ENCODE measurements at regions not wholly inside any gene's neighbourhood (a gene's known extent, or its start where the extent isn't known, plus 50 kb on each side); places are given as distances from the start of the nearest gene placed in this dataset.

DNA sequence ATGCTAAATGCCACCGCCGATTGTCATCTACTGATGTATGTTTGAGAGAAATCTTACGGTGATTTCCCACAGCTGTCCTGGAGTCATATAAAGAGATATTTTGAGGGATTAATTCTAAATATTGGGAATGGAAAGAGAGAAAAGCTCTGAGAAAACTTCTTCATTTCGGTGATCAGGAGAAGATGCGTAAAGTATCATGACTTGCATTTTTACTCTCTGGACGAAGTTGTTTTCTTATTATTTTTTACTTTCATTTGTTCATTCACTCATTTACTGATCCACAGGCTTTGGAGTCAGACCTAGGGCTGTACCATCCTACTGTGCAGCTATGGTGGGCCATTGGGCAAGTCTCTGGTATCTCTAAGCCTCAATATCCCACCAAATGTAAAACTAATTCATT lies 58.4 kb upstream of the RUNX1 start:
- no peak overlapping the region for H3K9ac ChIP-seq (ENCODE audit: low read depth, low read length, poor library complexity, severe bottlenecking)
- peaks cover 11% of the 10 kb centered on the region for H3K4me1 ChIP-seq (ENCODE audit: insufficient read depth, low read length, poor library complexity, severe bottlenecking)
- H3K27me3 ChIP-seq (ENCODE audit: insufficient read depth, low read length, poor library complexity, severe bottlenecking): no peaks in the 10 kb centered on the region
- H3K4me3 ChIP-seq (ENCODE audit: low read length, poor library complexity, severe bottlenecking): no peak overlapping the region
- H4K20me1 ChIP-seq (ENCODE audit: insufficient read depth, low read length, poor library complexity, severe bottlenecking): no peaks in the 10 kb centered on the region
- H3K36me3 ChIP-seq (ENCODE audit: insufficient read depth, low read length): no peaks in the 10 kb centered on the region
- no peaks in the 10 kb centered on the region for H3F3A ChIP-seq (ENCODE audit: low read depth)
- no peaks in the 10 kb centered on the region for H3K79me2 ChIP-seq (ENCODE audit: insufficient read depth, low read length)
- no peak overlapping the region for H2AFZ ChIP-seq (ENCODE audit: low read length)
- H3K9me2 ChIP-seq (replicated peaks; ENCODE audit: low read depth, low read length): no peaks in the 10 kb centered on the region
- H3K9me3 ChIP-seq (ENCODE audit: insufficient read depth, low read depth, low read length): no peaks in the 10 kb centered on the region
- H3K4me2 ChIP-seq (ENCODE audit: low read depth, low read length, poor library complexity, severe bottlenecking): no peak overlapping the region
- TF ChIP-seq EZH2phosphoT487 (IDR thresholded peaks at IDR 0.05; ENCODE audit: borderline replicate concordance): no peak
- TF ChIP-seq, protein P1, sequence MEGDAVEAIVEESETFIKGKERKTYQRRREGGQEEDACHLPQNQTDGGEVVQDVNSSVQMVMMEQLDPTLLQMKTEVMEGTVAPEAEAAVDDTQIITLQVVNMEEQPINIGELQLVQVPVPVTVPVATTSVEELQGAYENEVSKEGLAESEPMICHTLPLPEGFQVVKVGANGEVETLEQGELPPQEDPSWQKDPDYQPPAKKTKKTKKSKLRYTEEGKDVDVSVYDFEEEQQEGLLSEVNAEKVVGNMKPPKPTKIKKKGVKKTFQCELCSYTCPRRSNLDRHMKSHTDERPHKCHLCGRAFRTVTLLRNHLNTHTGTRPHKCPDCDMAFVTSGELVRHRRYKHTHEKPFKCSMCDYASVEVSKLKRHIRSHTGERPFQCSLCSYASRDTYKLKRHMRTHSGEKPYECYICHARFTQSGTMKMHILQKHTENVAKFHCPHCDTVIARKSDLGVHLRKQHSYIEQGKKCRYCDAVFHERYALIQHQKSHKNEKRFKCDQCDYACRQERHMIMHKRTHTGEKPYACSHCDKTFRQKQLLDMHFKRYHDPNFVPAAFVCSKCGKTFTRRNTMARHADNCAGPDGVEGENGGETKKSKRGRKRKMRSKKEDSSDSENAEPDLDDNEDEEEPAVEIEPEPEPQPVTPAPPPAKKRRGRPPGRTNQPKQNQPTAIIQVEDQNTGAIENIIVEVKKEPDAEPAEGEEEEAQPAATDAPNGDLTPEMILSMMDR (conservative IDR thresholded peaks at IDR 0.05; ENCODE audit: low read length): no peak

DNA sequence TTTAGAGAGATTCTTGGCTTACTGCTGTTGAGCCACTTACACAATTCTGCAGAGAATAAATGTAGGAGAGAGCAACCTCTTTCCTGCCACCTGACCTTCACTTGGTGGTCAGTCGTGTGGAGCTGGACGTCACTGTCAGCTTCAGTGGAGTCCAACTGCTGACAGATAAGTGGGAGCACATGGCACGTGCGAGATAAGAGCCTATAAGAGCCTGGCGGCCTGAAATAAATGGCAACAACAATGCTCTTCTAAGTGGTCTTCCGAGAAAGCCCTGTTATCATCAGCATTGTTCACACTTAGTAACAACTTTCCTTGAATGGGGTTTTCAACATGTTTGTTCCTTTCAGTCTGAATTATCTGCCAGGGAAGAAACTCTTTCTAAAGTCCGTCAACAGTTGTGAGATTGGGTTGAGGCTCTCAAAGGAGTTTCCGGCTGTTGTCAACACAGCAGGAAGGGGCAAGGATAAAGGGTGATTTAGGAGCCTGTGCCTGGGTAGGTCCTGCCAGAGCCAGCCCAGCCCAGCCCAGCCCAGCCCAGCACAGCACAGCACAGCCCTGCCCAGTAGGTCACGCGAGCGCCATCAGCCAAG lies 57.2 kb upstream of the RUNX1 start:
- TF ChIP-seq, protein P1 (conservative IDR thresholded peaks at IDR 0.05; ENCODE audit: low read length): no peak
- TF ChIP-seq EZH2phosphoT487 (IDR thresholded peaks at IDR 0.05; ENCODE audit: borderline replicate concordance): no peak
- Histone ChIP-seq H3K4me3 (ENCODE audit: low read length, poor library complexity, severe bottlenecking) (no peak overlapping the region), H3K79me2 (ENCODE audit: insufficient read depth, low read length) (no peaks in the 10 kb centered on the region), H3K4me2 (ENCODE audit: low read depth, low read length, poor library complexity, severe bottlenecking) (no peak overlapping the region), H2AFZ (ENCODE audit: low read length) (no peak overlapping the region), H3K9ac (ENCODE audit: low read depth, low read length, poor library complexity, severe bottlenecking) (no peak overlapping the region), H3K9me2 (replicated peaks; ENCODE audit: low read depth, low read length) (no peaks in the 10 kb centered on the region), H4K20me1 (ENCODE audit: insufficient read depth, low read length, poor library complexity, severe bottlenecking) (no peaks in the 10 kb centered on the region), H3K9me3 (ENCODE audit: insufficient read depth, low read depth, low read length) (no peaks in the 10 kb centered on the region), H3F3A (ENCODE audit: low read depth) (no peaks in the 10 kb centered on the region), H3K4me1 (ENCODE audit: insufficient read depth, low read length, poor library complexity, severe bottlenecking) (peaks cover 12% of the 10 kb centered on the region), H3K36me3 (ENCODE audit: insufficient read depth, low read length) (no peaks in the 10 kb centered on the region), H3K27me3 (ENCODE audit: insufficient read depth, low read length, poor library complexity, severe bottlenecking) (no peaks in the 10 kb centered on the region)

DNA sequence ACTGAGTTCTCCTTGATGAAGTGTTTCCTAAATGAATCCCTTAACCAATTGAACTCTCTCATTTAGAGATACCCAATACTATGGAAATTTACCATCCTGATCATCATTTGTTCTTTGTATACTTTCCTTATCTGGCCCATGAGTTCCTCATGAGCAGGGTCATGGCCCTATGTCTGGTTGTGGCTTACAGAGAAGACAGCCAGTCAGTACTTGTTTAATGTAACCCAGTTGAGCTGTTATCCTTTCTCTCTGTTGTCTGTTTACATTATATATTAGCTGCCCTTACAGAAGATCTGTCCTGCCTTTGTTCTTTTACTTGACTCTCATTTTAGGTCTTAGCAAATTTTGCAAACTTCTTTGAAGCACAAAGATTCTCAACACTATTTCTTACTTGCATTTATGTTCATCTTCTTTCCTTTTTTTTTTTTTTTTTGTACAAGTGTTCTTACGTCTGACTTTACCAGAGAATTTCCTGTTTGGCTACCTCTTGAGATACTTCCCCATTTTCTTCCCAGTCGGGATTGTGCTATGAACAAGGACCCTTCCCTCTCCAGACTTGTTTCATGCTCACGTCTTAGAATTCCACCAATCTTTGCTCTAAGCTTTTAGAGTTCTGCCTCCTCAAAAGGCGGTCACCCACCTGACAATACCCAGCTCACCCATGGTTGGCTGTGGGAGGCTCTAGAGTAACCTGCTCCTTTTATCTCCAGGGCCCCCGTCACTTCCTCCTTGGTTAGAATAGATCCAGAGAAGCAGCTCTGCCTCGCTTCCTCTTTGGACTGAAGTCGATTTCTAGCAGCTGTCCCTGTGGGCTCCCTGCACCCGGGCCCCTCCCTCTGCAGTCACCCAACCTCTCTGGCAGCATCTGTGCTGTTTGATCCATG lies 53.6 kb upstream of the RUNX1 start:
- Histone ChIP-seq H4K20me1 (ENCODE audit: insufficient read depth, low read length, poor library complexity, severe bottlenecking) (no peaks in the 10 kb centered on the region), H3K36me3 (ENCODE audit: insufficient read depth, low read length) (no peaks in the 10 kb centered on the region), H3K79me2 (ENCODE audit: insufficient read depth, low read length) (no peaks in the 10 kb centered on the region), H3F3A (ENCODE audit: low read depth) (no peaks in the 10 kb centered on the region), H3K4me1 (ENCODE audit: insufficient read depth, low read length, poor library complexity, severe bottlenecking) (peaks cover 13% of the 10 kb centered on the region), H3K9me2 (replicated peaks; ENCODE audit: low read depth, low read length) (no peaks in the 10 kb centered on the region), H3K9me3 (ENCODE audit: insufficient read depth, low read depth, low read length) (no peaks in the 10 kb centered on the region), H3K4me2 (ENCODE audit: low read depth, low read length, poor library complexity, severe bottlenecking) (peak overlapping the region; percentile 37), H3K9ac (ENCODE audit: low read depth, low read length, poor library complexity, severe bottlenecking) (no peak overlapping the region), H3K27me3 (ENCODE audit: insufficient read depth, low read length, poor library complexity, severe bottlenecking) (no peaks in the 10 kb centered on the region), H2AFZ (ENCODE audit: low read length) (peak overlapping the region; percentile 58), H3K4me3 (ENCODE audit: low read length, poor library complexity, severe bottlenecking) (no peak overlapping the region)
- TF ChIP-seq, protein P1 (conservative IDR thresholded peaks at IDR 0.05; ENCODE audit: low read length): no peak
